Endothelial cell of umbilical vein (primary cell): ENCODE measurements at regions not wholly inside any gene's neighbourhood (a gene's known extent, or its start where the extent isn't known, plus 50 kb on each side); places are given as distances from the start of the nearest gene placed in this dataset.

Experiments used
- BruUV-seq: library from RNA; stranded (reverse); fragments of 400-500 nt; replicated peaks from 2 replicates; lab custom pipeline; 2021; lab: Mats Ljungman, UMichigan
- CTCF ChIA-PET: fragments of 300-600, 350-600 bp; sonication (Branson Sonifier 250); formaldehyde crosslinking; loops from one replicate; lab custom pipeline; 2021; ENCODE audit warnings: antibody characterized with exemption, inconsistent platforms; lab: Charles Lee
- POLR2A ChIA-PET: fragments of 300-600, 350-600 bp; sonication (Branson Sonifier 250); formaldehyde crosslinking; loops from one replicate; lab custom pipeline; 2021; ENCODE audit warnings: antibody characterized with exemption, inconsistent platforms; lab: Charles Lee
- DNase-seq: peaks from one replicate; pipeline ENCODE4 v3.0.0-alpha.2; 2011; ENCODE audit warnings: low read depth, low spot score
- FAIRE-seq: peaks from 2 replicates; lab custom pipeline; 2011; peaks lifted over from hg19 to GRCh38; lab: Jason Lieb, UNC
- H2AFZ ChIP-seq: 2 replicates; pipeline ENCODE4 v1.6.0; 2012; ENCODE audit warnings: low read depth, low read length, control low read depth, inconsistent platforms
- H3K27ac ChIP-seq: 2 replicates; pipeline ENCODE4 v1.5.1; 2011; ENCODE audit warnings: low read depth, mild to moderate bottlenecking, control low read depth, low read length, moderate library complexity; ENCODE audit not compliant: insufficient read depth
- H3K27me3 ChIP-seq, 2 experiments: 2 replicates each; pipeline versions ENCODE4 v1.6.0 to v1.6.1; 2011; ENCODE audit warnings: low read length in 2 of 2, mixed read lengths in 1 of 2; ENCODE audit not compliant: control insufficient read depth in 2 of 2, insufficient read depth in 2 of 2
- H3K36me3 ChIP-seq, 2 experiments: 2 replicates in 1 of 2; 3 replicates in 1 of 2; pipeline ENCODE4 v1.5.1; 2011; ENCODE audit warnings: low read length in 2 of 2, mild to moderate bottlenecking in 1 of 2, moderate library complexity in 1 of 2; ENCODE audit not compliant: control insufficient read depth in 2 of 2, insufficient read depth in 2 of 2; ENCODE audit errors: extremely low read depth in 1 of 2
- H3K4me1 ChIP-seq: 3 replicates; pipeline ENCODE4 v1.5.1; 2011; ENCODE audit warnings: mild to moderate bottlenecking, low read length; ENCODE audit not compliant: control insufficient read depth, insufficient read depth; ENCODE audit errors: extremely low read depth
- H3K4me2 ChIP-seq: 2 replicates; pipeline ENCODE4 v1.6.1; 2011; ENCODE audit warnings: low read length, control low read depth, mixed read lengths; ENCODE audit not compliant: insufficient read depth
- H3K4me3 ChIP-seq, 3 experiments: fragments of 200-600 bp in 1 of 3; sonication (generic), shearing (Covaris generic) in 1 of 3; replicated peaks in 1 of 3; 2 replicates each; pipeline ENCODE4 v1.5.1; 2011 to 2016; ENCODE audit warnings: control low read depth in 3 of 3, low read length in 3 of 3, mild to moderate bottlenecking in 2 of 3, inconsistent platforms in 1 of 3, low read depth in 1 of 3, moderate library complexity in 1 of 3; ENCODE audit not compliant: insufficient read depth in 1 of 3
- H3K79me2 ChIP-seq: 2 replicates; pipeline ENCODE4 v1.6.0; 2012; ENCODE audit warnings: low read length, inconsistent platforms; ENCODE audit not compliant: control insufficient read depth, insufficient read depth
- H3K9ac ChIP-seq: replicated peaks from 2 replicates; pipeline ENCODE3; 2011; ENCODE audit warnings: low read length, control low read depth; ENCODE audit not compliant: insufficient read depth; ENCODE audit errors: extremely low read depth
- H3K9me1 ChIP-seq: replicated peaks from 3 replicates; pipeline ENCODE4 v1.6.0; 2011; ENCODE audit warnings: mild to moderate bottlenecking, low read length; ENCODE audit not compliant: control insufficient read depth, insufficient read depth; ENCODE audit errors: extremely low read depth
- H3K9me3 ChIP-seq: replicated peaks from 2 replicates; pipeline ENCODE4 v1.5.1; 2012; ENCODE audit warnings: low read length, inconsistent platforms; ENCODE audit not compliant: control insufficient read depth, insufficient read depth
- H4K20me1 ChIP-seq: replicated peaks from 2 replicates; pipeline ENCODE3; 2011; ENCODE audit warnings: mild to moderate bottlenecking, low read length; ENCODE audit not compliant: control insufficient read depth, insufficient read depth; ENCODE audit errors: extremely low read depth
- EZH2 ChIP-seq: IDR thresholded peaks from 2 replicates; pipeline ENCODE4 v1.6.1; 2012; ENCODE audit warnings: borderline replicate concordance, low read depth, mild to moderate bottlenecking, moderate library complexity, low read length, inconsistent platforms; ENCODE audit not compliant: severe bottlenecking
- FOS ChIP-seq: IDR thresholded peaks from 2 replicates; pipeline ENCODE4 v1.6.1; 2011; ENCODE audit warnings: mild to moderate bottlenecking, low read length, moderate library complexity, borderline replicate concordance; ENCODE audit not compliant: insufficient read depth
- GATA2 ChIP-seq: IDR thresholded peaks from 2 replicates; pipeline ENCODE4 v1.7.0; 2011; ENCODE audit warnings: low read depth, mild to moderate bottlenecking, moderate library complexity, mixed read lengths, low read length; ENCODE audit not compliant: insufficient read length, insufficient read depth
- JUN ChIP-seq: IDR thresholded peaks from 2 replicates; pipeline ENCODE4 v1.6.1; 2011; ENCODE audit warnings: borderline replicate concordance, low read depth; ENCODE audit not compliant: insufficient read length, insufficient read depth
- MYC ChIP-seq: IDR thresholded peaks from one replicate; pipeline ENCODE4 v1.6.1; 2011; ENCODE audit warnings: mild to moderate bottlenecking, low read depth, low read length
- POLR2A ChIP-seq: IDR thresholded peaks from 2 replicates; pipeline ENCODE4 v1.6.1; 2012; ENCODE audit warnings: low read depth, mild to moderate bottlenecking, control low read depth, low read length
- POLR2AphosphoS5 ChIP-seq: IDR thresholded peaks from 2 replicates; pipeline ENCODE4 v1.6.1; 2012; ENCODE audit warnings: low read depth, mild to moderate bottlenecking, control low read depth, low read length, moderate library complexity; ENCODE audit not compliant: insufficient read depth
- dilution Hi-C: fragments of 300-500 bp; cut with MboI; formaldehyde crosslinking; loops from one replicate; pipeline ENCODE4 v1.15.0; 2019; ENCODE audit warnings: low sequenced_read_pairs; ENCODE audit not compliant: extremely low pct_ligation_motif_present
- intact Hi-C: fragments of 100-400 bp; cut with micrococcal nuclease; formaldehyde crosslinking; loops from one replicate; pipeline ENCODE4 v1.10.0; 2022
- TF ChIP-seq, protein P1 (sequence below): IDR thresholded peaks from 2 replicates; pipeline ENCODE4 v1.6.1; 2011; ENCODE audit not compliant: insufficient read depth, insufficient read length
- TF ChIP-seq, protein P2 (sequence below), 2 donors: IDR thresholded peaks; 1 replicate in 1 of 2; 2 replicates in 1 of 2; pipeline ENCODE4 v1.5.1; 2011; ENCODE audit warnings: low read length in 2 of 2, mild to moderate bottlenecking in 2 of 2, moderate library complexity in 2 of 2, control low read depth in 1 of 2, inconsistent platforms in 1 of 2, low read depth in 1 of 2; ENCODE audit not compliant: insufficient read depth in 1 of 2; ENCODE audit errors: extremely low read depth in 1 of 2

DNA sequence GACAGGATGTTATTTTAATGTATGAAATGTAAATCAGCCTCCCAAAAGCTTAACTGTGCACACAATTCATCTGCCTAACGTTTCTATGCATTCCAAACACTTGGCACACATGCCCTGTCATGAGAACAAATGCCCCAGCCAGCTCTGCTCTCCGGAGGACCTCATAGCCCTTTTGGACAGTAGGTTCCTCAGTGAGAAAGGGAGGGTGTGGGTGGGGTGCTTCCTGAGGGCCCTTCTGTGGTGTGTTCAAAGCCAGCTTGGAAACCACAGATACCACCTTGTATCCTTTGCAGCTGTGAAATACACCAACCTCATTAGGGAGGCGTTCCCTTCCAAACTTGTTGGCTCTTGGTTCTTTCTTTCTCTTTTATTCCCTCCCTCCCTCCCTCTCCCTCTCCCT is 102.2 kb upstream of the ASB18 start:
- no peak overlapping the region for H2AFZ ChIP-seq
- CTCF ChIA-PET, result interaction anchor here (1.0 to 1.5 kb wide), 2 partner anchors 203 to 693 kb away, joined by 3 read pairs; partner anchors contain the start of gene ACKR3
- H3K27ac ChIP-seq, result no peak overlapping the region
- H3K9ac ChIP-seq, result no peak overlapping the region
- H3K79me2 ChIP-seq, result no peaks in the 10 kb centered on the region
- no peaks in the 10 kb centered on the region for H4K20me1 ChIP-seq
- BruUV-seq, result no TSS peak
- DNase-seq (no peak), FAIRE-seq (no peak)
- H3K4me2 ChIP-seq, result no peak overlapping the region
- TF ChIP-seq GATA2 (no peak), JUN (no peak), FOS (no peak), MYC (no peak), EZH2 (no peak), POLR2A (no peak), POLR2AphosphoS5 (no peak)
- TF ChIP-seq, protein P1, sequence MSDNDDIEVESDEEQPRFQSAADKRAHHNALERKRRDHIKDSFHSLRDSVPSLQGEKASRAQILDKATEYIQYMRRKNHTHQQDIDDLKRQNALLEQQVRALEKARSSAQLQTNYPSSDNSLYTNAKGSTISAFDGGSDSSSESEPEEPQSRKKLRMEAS, result no peak
- TF ChIP-seq, protein P2, sequence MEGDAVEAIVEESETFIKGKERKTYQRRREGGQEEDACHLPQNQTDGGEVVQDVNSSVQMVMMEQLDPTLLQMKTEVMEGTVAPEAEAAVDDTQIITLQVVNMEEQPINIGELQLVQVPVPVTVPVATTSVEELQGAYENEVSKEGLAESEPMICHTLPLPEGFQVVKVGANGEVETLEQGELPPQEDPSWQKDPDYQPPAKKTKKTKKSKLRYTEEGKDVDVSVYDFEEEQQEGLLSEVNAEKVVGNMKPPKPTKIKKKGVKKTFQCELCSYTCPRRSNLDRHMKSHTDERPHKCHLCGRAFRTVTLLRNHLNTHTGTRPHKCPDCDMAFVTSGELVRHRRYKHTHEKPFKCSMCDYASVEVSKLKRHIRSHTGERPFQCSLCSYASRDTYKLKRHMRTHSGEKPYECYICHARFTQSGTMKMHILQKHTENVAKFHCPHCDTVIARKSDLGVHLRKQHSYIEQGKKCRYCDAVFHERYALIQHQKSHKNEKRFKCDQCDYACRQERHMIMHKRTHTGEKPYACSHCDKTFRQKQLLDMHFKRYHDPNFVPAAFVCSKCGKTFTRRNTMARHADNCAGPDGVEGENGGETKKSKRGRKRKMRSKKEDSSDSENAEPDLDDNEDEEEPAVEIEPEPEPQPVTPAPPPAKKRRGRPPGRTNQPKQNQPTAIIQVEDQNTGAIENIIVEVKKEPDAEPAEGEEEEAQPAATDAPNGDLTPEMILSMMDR (IDR thresholded peaks at IDR 0.05; ENCODE audit: extremely low read depth in 1 of 2, insufficient read depth in 1 of 2, low read depth in 1 of 2, low read length in 2 of 2), result no peak
- no peaks in the 10 kb centered on the region for H3K9me1 ChIP-seq
- no peaks in the 10 kb centered on the region for H3K9me3 ChIP-seq
- H3K36me3 ChIP-seq, result no peaks in the 10 kb centered on the region
- no peaks in the 10 kb centered on the region for H3K4me1 ChIP-seq
- peaks cover 5 to 13% of the 10 kb centered on the region in 2 experiments for H3K27me3 ChIP-seq
- intact Hi-C loops, result no loop called here
- POLR2A ChIA-PET, result no interaction called here
- no peak overlapping the region for H3K4me3 ChIP-seq
- dilution Hi-C loops, result no loop called here
